ENCODE measurements at regions not wholly inside any gene's neighbourhood (a gene's known extent, or its start where the extent isn't known, plus 50 kb on each side); places are given as distances from the start of the nearest gene placed in this dataset.

DNA sequence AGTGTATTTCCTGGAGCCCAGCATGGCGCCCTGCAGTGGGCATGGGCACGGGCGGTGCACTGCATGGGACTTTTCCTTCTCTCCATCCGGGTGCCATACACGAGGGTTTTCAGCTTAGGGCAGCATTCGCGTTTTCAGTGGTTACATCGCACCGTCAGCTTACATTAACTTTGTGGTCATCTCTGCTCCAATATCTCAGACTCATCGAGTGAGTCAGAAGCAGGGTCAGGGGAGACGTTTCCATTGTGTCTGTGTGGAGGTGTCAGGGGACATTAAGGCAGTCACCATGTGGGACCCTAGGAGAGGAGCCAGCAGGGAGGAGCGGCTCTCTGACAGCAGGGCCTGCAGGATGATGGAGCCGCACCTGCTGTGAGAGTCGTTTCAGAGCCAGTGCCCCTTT, 541.0 kb downstream of the FGF9 start:
- Mint-ChIP-seq H3K36me3 (ENCODE audit: low read depth) (peaks cover 4% of the 10 kb centered on the region; the same call in 1 of the 3 replicates), H3K4me3 (no peak overlapping the region), H3K27me3 (ENCODE audit: insufficient read depth, low read depth, poor library complexity) (peaks cover 16% of the 10 kb centered on the region), H3K9me3 (no peaks in the 10 kb centered on the region), H3K27ac (no peak overlapping the region), H3K4me1 (peaks cover 34% of the 10 kb centered on the region)
- Histone ChIP-seq H3K36me3 (ENCODE audit: insufficient read depth) (no peaks in the 10 kb centered on the region), H2AFZ (no peak overlapping the region), H3K4me1 (ENCODE audit: insufficient read depth) (peaks cover 30% of the 10 kb centered on the region), H3K79me2 (replicated peaks; ENCODE audit: insufficient read depth) (peaks cover 10% of the 10 kb centered on the region; the same call in 1 of the 2 replicates), H3K9me2 (ENCODE audit: insufficient read depth) (no peaks in the 10 kb centered on the region; the same call in 1 of the 2 replicates), H3K27ac (ENCODE audit: low read depth) (no peak overlapping the region), H3K4me2 (no peak overlapping the region), H3K27me3 (ENCODE audit: insufficient read depth) (no peaks in the 10 kb centered on the region), H3F3A (replicated peaks; ENCODE audit: low read depth) (no peaks in the 10 kb centered on the region), H4K20me1 (replicated peaks; ENCODE audit: insufficient read depth) (no peaks in the 10 kb centered on the region), H3K4me3 (no peak overlapping the region)
- DNase-seq (ENCODE audit: low spot score) (no peak), ATAC-seq (no peak)
- TF ChIP-seq EZH2phosphoT487 (IDR thresholded peaks at IDR 0.05; ENCODE audit: unreplicated experiment) (no peak), CREB1 (CRISPR knock-in tag; IDR thresholded peaks at IDR 0.05; ENCODE audit: low read depth) (no peak), NANOG (IDR thresholded peaks at IDR 0.05; ENCODE audit: borderline replicate concordance) (no peak), STAT1 (IDR thresholded peaks at IDR 0.05; ENCODE audit: unreplicated experiment) (no peak), JUNB (IDR thresholded peaks at IDR 0.05; ENCODE audit: unreplicated experiment) (no peak), POLR2AphosphoS5 (IDR thresholded peaks at IDR 0.05; ENCODE audit: low read depth) (no peak), ZNF114 (CRISPR knock-in tag; IDR thresholded peaks at IDR 0.05) (no peak), EZH2 (IDR thresholded peaks at IDR 0.05; ENCODE audit: low read depth, unreplicated experiment) (no peak), ZNF331 (CRISPR knock-in tag; IDR thresholded peaks at IDR 0.05; ENCODE audit: low read depth) (no peak)
- TF ChIP-seq, protein P1, sequence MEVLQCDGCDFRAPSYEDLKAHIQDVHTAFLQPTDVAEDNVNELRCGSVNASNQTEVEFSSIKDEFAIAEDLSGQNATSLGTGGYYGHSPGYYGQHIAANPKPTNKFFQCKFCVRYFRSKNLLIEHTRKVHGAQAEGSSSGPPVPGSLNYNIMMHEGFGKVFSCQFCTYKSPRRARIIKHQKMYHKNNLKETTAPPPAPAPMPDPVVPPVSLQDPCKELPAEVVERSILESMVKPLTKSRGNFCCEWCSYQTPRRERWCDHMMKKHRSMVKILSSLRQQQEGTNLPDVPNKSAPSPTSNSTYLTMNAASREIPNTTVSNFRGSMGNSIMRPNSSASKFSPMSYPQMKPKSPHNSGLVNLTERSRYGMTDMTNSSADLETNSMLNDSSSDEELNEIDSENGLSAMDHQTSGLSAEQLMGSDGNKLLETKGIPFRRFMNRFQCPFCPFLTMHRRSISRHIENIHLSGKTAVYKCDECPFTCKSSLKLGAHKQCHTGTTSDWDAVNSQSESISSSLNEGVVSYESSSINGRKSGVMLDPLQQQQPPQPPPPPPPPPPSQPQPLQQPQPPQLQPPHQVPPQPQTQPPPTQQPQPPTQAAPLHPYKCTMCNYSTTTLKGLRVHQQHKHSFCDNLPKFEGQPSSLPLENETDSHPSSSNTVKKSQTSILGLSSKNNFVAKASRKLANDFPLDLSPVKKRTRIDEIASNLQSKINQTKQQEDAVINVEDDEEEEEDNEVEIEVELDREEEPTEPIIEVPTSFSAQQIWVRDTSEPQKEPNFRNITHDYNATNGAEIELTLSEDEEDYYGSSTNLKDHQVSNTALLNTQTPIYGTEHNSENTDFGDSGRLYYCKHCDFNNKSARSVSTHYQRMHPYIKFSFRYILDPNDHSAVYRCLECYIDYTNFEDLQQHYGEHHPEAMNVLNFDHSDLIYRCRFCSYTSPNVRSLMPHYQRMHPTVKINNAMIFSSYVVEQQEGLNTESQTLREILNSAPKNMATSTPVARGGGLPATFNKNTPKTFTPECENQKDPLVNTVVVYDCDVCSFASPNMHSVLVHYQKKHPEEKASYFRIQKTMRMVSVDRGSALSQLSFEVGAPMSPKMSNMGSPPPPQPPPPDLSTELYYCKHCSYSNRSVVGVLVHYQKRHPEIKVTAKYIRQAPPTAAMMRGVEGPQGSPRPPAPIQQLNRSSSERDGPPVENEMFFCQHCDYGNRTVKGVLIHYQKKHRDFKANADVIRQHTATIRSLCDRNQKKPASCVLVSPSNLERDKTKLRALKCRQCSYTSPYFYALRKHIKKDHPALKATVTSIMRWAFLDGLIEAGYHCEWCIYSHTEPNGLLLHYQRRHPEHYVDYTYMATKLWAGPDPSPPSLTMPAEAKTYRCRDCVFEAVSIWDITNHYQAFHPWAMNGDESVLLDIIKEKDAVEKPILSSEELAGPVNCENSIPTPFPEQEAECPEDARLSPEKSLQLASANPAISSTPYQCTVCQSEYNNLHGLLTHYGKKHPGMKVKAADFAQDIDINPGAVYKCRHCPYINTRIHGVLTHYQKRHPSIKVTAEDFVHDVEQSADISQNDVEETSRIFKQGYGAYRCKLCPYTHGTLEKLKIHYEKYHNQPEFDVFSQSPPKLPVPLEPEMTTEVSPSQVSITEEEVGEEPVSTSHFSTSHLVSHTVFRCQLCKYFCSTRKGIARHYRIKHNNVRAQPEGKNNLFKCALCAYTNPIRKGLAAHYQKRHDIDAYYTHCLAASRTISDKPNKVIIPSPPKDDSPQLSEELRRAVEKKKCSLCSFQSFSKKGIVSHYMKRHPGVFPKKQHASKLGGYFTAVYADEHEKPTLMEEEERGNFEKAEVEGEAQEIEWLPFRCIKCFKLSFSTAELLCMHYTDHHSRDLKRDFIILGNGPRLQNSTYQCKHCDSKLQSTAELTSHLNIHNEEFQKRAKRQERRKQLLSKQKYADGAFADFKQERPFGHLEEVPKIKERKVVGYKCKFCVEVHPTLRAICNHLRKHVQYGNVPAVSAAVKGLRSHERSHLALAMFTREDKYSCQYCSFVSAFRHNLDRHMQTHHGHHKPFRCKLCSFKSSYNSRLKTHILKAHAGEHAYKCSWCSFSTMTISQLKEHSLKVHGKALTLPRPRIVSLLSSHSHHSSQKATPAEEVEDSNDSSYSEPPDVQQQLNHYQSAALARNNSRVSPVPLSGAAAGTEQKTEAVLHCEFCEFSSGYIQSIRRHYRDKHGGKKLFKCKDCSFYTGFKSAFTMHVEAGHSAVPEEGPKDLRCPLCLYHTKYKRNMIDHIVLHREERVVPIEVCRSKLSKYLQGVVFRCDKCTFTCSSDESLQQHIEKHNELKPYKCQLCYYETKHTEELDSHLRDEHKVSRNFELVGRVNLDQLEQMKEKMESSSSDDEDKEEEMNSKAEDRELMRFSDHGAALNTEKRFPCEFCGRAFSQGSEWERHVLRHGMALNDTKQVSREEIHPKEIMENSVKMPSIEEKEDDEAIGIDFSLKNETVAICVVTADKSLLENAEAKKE (CRISPR knock-in tag; IDR thresholded peaks at IDR 0.05), result no peak
- TF ChIP-seq, protein P2, sequence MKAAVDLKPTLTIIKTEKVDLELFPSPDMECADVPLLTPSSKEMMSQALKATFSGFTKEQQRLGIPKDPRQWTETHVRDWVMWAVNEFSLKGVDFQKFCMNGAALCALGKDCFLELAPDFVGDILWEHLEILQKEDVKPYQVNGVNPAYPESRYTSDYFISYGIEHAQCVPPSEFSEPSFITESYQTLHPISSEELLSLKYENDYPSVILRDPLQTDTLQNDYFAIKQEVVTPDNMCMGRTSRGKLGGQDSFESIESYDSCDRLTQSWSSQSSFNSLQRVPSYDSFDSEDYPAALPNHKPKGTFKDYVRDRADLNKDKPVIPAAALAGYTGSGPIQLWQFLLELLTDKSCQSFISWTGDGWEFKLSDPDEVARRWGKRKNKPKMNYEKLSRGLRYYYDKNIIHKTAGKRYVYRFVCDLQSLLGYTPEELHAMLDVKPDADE (IDR thresholded peaks at IDR 0.05), result no peak
- TF ChIP-seq, protein P3, sequence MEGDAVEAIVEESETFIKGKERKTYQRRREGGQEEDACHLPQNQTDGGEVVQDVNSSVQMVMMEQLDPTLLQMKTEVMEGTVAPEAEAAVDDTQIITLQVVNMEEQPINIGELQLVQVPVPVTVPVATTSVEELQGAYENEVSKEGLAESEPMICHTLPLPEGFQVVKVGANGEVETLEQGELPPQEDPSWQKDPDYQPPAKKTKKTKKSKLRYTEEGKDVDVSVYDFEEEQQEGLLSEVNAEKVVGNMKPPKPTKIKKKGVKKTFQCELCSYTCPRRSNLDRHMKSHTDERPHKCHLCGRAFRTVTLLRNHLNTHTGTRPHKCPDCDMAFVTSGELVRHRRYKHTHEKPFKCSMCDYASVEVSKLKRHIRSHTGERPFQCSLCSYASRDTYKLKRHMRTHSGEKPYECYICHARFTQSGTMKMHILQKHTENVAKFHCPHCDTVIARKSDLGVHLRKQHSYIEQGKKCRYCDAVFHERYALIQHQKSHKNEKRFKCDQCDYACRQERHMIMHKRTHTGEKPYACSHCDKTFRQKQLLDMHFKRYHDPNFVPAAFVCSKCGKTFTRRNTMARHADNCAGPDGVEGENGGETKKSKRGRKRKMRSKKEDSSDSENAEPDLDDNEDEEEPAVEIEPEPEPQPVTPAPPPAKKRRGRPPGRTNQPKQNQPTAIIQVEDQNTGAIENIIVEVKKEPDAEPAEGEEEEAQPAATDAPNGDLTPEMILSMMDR (conservative IDR thresholded peaks at IDR 0.05; ENCODE audit: low read depth in 2 of 2), result no peak
- TF ChIP-seq, protein P4, sequence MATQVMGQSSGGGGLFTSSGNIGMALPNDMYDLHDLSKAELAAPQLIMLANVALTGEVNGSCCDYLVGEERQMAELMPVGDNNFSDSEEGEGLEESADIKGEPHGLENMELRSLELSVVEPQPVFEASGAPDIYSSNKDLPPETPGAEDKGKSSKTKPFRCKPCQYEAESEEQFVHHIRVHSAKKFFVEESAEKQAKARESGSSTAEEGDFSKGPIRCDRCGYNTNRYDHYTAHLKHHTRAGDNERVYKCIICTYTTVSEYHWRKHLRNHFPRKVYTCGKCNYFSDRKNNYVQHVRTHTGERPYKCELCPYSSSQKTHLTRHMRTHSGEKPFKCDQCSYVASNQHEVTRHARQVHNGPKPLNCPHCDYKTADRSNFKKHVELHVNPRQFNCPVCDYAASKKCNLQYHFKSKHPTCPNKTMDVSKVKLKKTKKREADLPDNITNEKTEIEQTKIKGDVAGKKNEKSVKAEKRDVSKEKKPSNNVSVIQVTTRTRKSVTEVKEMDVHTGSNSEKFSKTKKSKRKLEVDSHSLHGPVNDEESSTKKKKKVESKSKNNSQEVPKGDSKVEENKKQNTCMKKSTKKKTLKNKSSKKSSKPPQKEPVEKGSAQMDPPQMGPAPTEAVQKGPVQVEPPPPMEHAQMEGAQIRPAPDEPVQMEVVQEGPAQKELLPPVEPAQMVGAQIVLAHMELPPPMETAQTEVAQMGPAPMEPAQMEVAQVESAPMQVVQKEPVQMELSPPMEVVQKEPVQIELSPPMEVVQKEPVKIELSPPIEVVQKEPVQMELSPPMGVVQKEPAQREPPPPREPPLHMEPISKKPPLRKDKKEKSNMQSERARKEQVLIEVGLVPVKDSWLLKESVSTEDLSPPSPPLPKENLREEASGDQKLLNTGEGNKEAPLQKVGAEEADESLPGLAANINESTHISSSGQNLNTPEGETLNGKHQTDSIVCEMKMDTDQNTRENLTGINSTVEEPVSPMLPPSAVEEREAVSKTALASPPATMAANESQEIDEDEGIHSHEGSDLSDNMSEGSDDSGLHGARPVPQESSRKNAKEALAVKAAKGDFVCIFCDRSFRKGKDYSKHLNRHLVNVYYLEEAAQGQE (IDR thresholded peaks at IDR 0.05; ENCODE audit: unreplicated experiment), result no peak

Data from GM23338 (cell line).